GM23338 (cell line): ENCODE measurements at regions not wholly inside any gene's neighbourhood (a gene's known extent, or its start where the extent isn't known, plus 50 kb on each side); places are given as distances from the start of the nearest gene placed in this dataset.

ENCODE experiments used
- ATAC-seq: fragments of 200-7000 bp; cut with Tn5 transposase; 3 replicates; pipeline ENCODE4 v1.9.1; 2020
- DNase-seq: peaks from one replicate; pipeline ENCODE4 v3.0.0-alpha.2; 2015; ENCODE audit warnings: low spot score
- H2AFZ ChIP-seq: fragments of 200-600 bp; sonication (generic); 2 replicates; pipeline ENCODE4 v1.8.0; 2016; ENCODE audit warnings: antibody characterized with exemption, mild to moderate bottlenecking, moderate library complexity
- H3F3A ChIP-seq: fragments of 200-600 bp; sonication (generic); replicated peaks from 2 replicates; pipeline ENCODE4 v1.8.0; 2017; ENCODE audit warnings: antibody characterized with exemption, mixed run types, low read depth
- H3K27ac ChIP-seq: fragments of 200-600 bp; sonication (generic); 2 replicates; pipeline ENCODE4 v1.6.1; 2016; ENCODE audit warnings: low read depth
- H3K27me3 ChIP-seq: fragments of 200-600 bp; sonication (generic); 2 replicates; pipeline ENCODE4 v1.8.0; 2016; ENCODE audit warnings: mild to moderate bottlenecking, mixed run types, moderate library complexity; ENCODE audit not compliant: insufficient read depth
- H3K36me3 ChIP-seq: fragments of 200-600 bp; sonication (generic); 2 replicates; pipeline ENCODE4 v1.8.0; 2016; ENCODE audit warnings: mild to moderate bottlenecking; ENCODE audit not compliant: insufficient read depth
- H3K4me1 ChIP-seq: fragments of 200-600 bp; sonication (generic); 2 replicates; pipeline ENCODE4 v1.8.0; 2016; ENCODE audit warnings: mild to moderate bottlenecking, moderate library complexity; ENCODE audit not compliant: insufficient read depth
- H3K4me2 ChIP-seq: fragments of 200-600 bp; sonication (generic); 2 replicates; pipeline ENCODE4 v1.7.1; 2017; ENCODE audit warnings: mixed run types
- H3K4me3 ChIP-seq: fragments of 200-600 bp; sonication (generic); 2 replicates; pipeline ENCODE4 v1.6.1; 2016; ENCODE audit warnings: mixed run types
- H3K79me2 ChIP-seq: fragments of 200-600 bp; sonication (generic); replicated peaks from 2 replicates; pipeline ENCODE4 v1.8.0; 2017; ENCODE audit warnings: mild to moderate bottlenecking; ENCODE audit not compliant: insufficient read depth
- H3K9me2 ChIP-seq: fragments of 200-600 bp; sonication (generic); 2 replicates; pipeline ENCODE4 v1.8.0; 2017; ENCODE audit not compliant: insufficient read depth
- H4K20me1 ChIP-seq: fragments of 200-600 bp; sonication (generic); replicated peaks from 2 replicates; pipeline ENCODE4 v1.8.0; 2017; ENCODE audit warnings: mild to moderate bottlenecking; ENCODE audit not compliant: insufficient read depth
- H3K27ac Mint-ChIP-seq: 2 replicates; pipeline ENCODE4 v1.8.0; 2020; ENCODE audit warnings: inconsistent platforms, mild to moderate bottlenecking, moderate library complexity, mixed read lengths
- H3K27me3 Mint-ChIP-seq: 3 replicates; pipeline ENCODE4 v1.8.0; 2022; ENCODE audit warnings: low read depth, mild to moderate bottlenecking, moderate library complexity, mixed read lengths, inconsistent platforms; ENCODE audit not compliant: insufficient read depth, poor library complexity
- H3K36me3 Mint-ChIP-seq: 3 replicates; pipeline ENCODE4 v1.8.0; 2021; ENCODE audit warnings: low read depth, mild to moderate bottlenecking, inconsistent platforms, moderate library complexity, mixed read lengths
- H3K4me1 Mint-ChIP-seq: 3 replicates; pipeline ENCODE4 v1.8.0; 2020; ENCODE audit warnings: mild to moderate bottlenecking, inconsistent platforms, mixed read lengths
- H3K4me3 Mint-ChIP-seq: 3 replicates; pipeline ENCODE4 v1.8.0; 2021; ENCODE audit warnings: moderate library complexity, mild to moderate bottlenecking, inconsistent platforms, mixed read lengths
- H3K9me3 Mint-ChIP-seq: 3 replicates; pipeline ENCODE4 v1.8.0; 2020; ENCODE audit warnings: moderate library complexity, mild to moderate bottlenecking, inconsistent platforms, mixed read lengths
- CREB1 ChIP-seq: fragments of 250-450 bp; sonication (Bioruptor Pico); IDR thresholded peaks from 2 replicates; pipeline ENCODE4 v1.5.0; 2020; ENCODE audit warnings: low read depth, mild to moderate bottlenecking, moderate library complexity
- EZH2 ChIP-seq: fragments of 200-600 bp; sonication (generic); IDR thresholded peaks from one replicate; pipeline ENCODE4 v1.8.0; 2017; ENCODE audit warnings: antibody characterized with exemption, mild to moderate bottlenecking, low read depth; ENCODE audit not compliant: unreplicated experiment
- EZH2phosphoT487 ChIP-seq: fragments of 200-600 bp; sonication (generic); IDR thresholded peaks from one replicate; pipeline ENCODE4 v1.8.1; 2018; ENCODE audit warnings: antibody characterized with exemption; ENCODE audit not compliant: unreplicated experiment
- JUNB ChIP-seq: IDR thresholded peaks from one replicate; pipeline ENCODE4 v1.6.1; 2016; ENCODE audit warnings: antibody characterized with exemption; ENCODE audit not compliant: unreplicated experiment
- NANOG ChIP-seq: IDR thresholded peaks from 2 replicates; pipeline ENCODE4 v1.6.1; 2016; ENCODE audit warnings: antibody characterized with exemption, borderline replicate concordance
- POLR2AphosphoS5 ChIP-seq: IDR thresholded peaks from 2 replicates; pipeline ENCODE4 v1.6.1; 2016; ENCODE audit warnings: antibody characterized with exemption, low read depth
- STAT1 ChIP-seq: IDR thresholded peaks from one replicate; pipeline ENCODE4 v1.6.1; 2016; ENCODE audit warnings: antibody characterized with exemption; ENCODE audit not compliant: unreplicated experiment
- ZNF331 ChIP-seq: fragments of 250-450 bp; sonication (Bioruptor Pico); IDR thresholded peaks from 2 replicates; pipeline ENCODE4 v1.5.0; 2020; ENCODE audit warnings: low read depth, mild to moderate bottlenecking, moderate library complexity
- TF ChIP-seq, protein P1 (sequence below): IDR thresholded peaks from one replicate; pipeline ENCODE4 v1.6.1; 2018; ENCODE audit warnings: antibody characterized with exemption; ENCODE audit not compliant: unreplicated experiment
- TF ChIP-seq, protein P2 (sequence below), 2 experiments: fragments of 200-600 bp in 1 of 2; sonication (generic) in 1 of 2; conservative IDR thresholded peaks; 2 replicates each; pipeline versions ENCODE4 v1.5.1 to v1.6.1; 2016 to 2017; ENCODE audit warnings: antibody characterized with exemption in 2 of 2, low read depth in 2 of 2, mild to moderate bottlenecking in 2 of 2, moderate library complexity in 1 of 2
- TF ChIP-seq, protein P3 (sequence below): fragments of 250-450 bp; sonication (Bioruptor Pico); IDR thresholded peaks from 2 replicates; pipeline ENCODE4 v1.5.0; 2020; ENCODE audit warnings: mild to moderate bottlenecking, moderate library complexity

DNA sequence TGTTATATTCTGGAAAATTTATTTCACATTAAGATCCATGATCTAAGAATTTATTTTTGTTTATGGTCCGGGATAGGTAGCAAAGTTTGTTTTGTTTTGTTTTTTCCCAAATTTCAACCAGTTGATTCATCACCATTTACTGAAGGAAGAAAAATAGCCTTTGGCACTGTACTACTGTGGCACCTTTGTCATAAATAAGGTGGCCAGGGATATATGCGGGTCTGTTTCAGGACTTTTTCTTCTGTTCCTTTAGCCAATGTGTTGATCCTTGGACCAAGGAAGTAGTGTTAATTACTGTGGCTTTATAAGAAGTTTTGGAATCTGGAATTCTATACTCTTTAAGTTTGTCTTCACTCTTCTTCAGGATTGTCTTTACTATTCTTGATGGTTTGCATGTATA, 171.7 kb downstream of the FAXC start:
- H3K9me2 ChIP-seq: no peaks in the 10 kb centered on the region
- no peak overlapping the region for H3K27ac Mint-ChIP-seq
- no peak overlapping the region for H3K4me2 ChIP-seq
- DNase-seq (no peak), ATAC-seq (no peak)
- H3K4me3 ChIP-seq: no peak overlapping the region
- no peaks in the 10 kb centered on the region for H3K79me2 ChIP-seq
- peaks cover 2% of the 10 kb centered on the region for H3K27me3 Mint-ChIP-seq
- no peak overlapping the region for H3K4me3 Mint-ChIP-seq
- no peaks in the 10 kb centered on the region for H3F3A ChIP-seq
- H3K27me3 ChIP-seq: no peaks in the 10 kb centered on the region
- no peak overlapping the region for H3K27ac ChIP-seq
- peaks cover 15% of the 10 kb centered on the region for H3K36me3 ChIP-seq
- H3K36me3 Mint-ChIP-seq: peaks cover 15% of the 10 kb centered on the region; the same call in 2 of the 3 replicates
- no peak overlapping the region for H2AFZ ChIP-seq
- peaks cover 35% of the 10 kb centered on the region for H3K9me3 Mint-ChIP-seq
- no peaks in the 10 kb centered on the region for H3K4me1 Mint-ChIP-seq
- H4K20me1 ChIP-seq: no peaks in the 10 kb centered on the region
- H3K4me1 ChIP-seq: no peaks in the 10 kb centered on the region
- no peak for TF ChIP-seq CREB1
- TF ChIP-seq, protein P1, sequence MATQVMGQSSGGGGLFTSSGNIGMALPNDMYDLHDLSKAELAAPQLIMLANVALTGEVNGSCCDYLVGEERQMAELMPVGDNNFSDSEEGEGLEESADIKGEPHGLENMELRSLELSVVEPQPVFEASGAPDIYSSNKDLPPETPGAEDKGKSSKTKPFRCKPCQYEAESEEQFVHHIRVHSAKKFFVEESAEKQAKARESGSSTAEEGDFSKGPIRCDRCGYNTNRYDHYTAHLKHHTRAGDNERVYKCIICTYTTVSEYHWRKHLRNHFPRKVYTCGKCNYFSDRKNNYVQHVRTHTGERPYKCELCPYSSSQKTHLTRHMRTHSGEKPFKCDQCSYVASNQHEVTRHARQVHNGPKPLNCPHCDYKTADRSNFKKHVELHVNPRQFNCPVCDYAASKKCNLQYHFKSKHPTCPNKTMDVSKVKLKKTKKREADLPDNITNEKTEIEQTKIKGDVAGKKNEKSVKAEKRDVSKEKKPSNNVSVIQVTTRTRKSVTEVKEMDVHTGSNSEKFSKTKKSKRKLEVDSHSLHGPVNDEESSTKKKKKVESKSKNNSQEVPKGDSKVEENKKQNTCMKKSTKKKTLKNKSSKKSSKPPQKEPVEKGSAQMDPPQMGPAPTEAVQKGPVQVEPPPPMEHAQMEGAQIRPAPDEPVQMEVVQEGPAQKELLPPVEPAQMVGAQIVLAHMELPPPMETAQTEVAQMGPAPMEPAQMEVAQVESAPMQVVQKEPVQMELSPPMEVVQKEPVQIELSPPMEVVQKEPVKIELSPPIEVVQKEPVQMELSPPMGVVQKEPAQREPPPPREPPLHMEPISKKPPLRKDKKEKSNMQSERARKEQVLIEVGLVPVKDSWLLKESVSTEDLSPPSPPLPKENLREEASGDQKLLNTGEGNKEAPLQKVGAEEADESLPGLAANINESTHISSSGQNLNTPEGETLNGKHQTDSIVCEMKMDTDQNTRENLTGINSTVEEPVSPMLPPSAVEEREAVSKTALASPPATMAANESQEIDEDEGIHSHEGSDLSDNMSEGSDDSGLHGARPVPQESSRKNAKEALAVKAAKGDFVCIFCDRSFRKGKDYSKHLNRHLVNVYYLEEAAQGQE: no peak
- TF ChIP-seq EZH2phosphoT487: no peak
- TF ChIP-seq EZH2: no peak
- no peak for TF ChIP-seq STAT1

DNA sequence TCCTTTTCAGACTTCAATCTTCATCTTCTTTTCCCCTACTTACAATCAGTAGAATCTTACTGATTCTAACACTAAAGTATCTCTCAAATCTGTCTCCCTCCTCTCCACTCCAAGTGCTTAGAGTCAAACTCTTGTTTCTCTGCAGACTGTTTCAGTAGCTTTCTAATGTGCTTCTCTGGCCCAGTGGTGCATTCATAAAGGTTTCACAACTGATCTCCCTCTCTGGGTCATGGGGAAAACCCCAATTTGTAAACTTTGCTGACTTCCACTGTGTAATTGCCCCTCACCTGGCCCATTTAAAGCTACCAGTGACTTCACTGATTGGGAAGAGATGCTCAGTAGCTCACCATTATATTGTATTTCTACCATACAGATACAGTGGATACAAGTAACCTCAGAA, 183.6 kb downstream of the FAXC start:
- Mint-ChIP-seq H3K4me3 (no peak overlapping the region), H3K36me3 (no peaks in the 10 kb centered on the region), H3K27me3 (no peaks in the 10 kb centered on the region)
- TF ChIP-seq EZH2 (no peak), POLR2AphosphoS5 (no peak), EZH2phosphoT487 (no peak), NANOG (no peak), ZNF331 (no peak), STAT1 (no peak), CREB1 (no peak), JUNB (no peak)
- TF ChIP-seq, protein P2, sequence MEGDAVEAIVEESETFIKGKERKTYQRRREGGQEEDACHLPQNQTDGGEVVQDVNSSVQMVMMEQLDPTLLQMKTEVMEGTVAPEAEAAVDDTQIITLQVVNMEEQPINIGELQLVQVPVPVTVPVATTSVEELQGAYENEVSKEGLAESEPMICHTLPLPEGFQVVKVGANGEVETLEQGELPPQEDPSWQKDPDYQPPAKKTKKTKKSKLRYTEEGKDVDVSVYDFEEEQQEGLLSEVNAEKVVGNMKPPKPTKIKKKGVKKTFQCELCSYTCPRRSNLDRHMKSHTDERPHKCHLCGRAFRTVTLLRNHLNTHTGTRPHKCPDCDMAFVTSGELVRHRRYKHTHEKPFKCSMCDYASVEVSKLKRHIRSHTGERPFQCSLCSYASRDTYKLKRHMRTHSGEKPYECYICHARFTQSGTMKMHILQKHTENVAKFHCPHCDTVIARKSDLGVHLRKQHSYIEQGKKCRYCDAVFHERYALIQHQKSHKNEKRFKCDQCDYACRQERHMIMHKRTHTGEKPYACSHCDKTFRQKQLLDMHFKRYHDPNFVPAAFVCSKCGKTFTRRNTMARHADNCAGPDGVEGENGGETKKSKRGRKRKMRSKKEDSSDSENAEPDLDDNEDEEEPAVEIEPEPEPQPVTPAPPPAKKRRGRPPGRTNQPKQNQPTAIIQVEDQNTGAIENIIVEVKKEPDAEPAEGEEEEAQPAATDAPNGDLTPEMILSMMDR (conservative IDR thresholded peaks at IDR 0.05; ENCODE audit: low read depth in 2 of 2): no peak
- TF ChIP-seq, protein P3, sequence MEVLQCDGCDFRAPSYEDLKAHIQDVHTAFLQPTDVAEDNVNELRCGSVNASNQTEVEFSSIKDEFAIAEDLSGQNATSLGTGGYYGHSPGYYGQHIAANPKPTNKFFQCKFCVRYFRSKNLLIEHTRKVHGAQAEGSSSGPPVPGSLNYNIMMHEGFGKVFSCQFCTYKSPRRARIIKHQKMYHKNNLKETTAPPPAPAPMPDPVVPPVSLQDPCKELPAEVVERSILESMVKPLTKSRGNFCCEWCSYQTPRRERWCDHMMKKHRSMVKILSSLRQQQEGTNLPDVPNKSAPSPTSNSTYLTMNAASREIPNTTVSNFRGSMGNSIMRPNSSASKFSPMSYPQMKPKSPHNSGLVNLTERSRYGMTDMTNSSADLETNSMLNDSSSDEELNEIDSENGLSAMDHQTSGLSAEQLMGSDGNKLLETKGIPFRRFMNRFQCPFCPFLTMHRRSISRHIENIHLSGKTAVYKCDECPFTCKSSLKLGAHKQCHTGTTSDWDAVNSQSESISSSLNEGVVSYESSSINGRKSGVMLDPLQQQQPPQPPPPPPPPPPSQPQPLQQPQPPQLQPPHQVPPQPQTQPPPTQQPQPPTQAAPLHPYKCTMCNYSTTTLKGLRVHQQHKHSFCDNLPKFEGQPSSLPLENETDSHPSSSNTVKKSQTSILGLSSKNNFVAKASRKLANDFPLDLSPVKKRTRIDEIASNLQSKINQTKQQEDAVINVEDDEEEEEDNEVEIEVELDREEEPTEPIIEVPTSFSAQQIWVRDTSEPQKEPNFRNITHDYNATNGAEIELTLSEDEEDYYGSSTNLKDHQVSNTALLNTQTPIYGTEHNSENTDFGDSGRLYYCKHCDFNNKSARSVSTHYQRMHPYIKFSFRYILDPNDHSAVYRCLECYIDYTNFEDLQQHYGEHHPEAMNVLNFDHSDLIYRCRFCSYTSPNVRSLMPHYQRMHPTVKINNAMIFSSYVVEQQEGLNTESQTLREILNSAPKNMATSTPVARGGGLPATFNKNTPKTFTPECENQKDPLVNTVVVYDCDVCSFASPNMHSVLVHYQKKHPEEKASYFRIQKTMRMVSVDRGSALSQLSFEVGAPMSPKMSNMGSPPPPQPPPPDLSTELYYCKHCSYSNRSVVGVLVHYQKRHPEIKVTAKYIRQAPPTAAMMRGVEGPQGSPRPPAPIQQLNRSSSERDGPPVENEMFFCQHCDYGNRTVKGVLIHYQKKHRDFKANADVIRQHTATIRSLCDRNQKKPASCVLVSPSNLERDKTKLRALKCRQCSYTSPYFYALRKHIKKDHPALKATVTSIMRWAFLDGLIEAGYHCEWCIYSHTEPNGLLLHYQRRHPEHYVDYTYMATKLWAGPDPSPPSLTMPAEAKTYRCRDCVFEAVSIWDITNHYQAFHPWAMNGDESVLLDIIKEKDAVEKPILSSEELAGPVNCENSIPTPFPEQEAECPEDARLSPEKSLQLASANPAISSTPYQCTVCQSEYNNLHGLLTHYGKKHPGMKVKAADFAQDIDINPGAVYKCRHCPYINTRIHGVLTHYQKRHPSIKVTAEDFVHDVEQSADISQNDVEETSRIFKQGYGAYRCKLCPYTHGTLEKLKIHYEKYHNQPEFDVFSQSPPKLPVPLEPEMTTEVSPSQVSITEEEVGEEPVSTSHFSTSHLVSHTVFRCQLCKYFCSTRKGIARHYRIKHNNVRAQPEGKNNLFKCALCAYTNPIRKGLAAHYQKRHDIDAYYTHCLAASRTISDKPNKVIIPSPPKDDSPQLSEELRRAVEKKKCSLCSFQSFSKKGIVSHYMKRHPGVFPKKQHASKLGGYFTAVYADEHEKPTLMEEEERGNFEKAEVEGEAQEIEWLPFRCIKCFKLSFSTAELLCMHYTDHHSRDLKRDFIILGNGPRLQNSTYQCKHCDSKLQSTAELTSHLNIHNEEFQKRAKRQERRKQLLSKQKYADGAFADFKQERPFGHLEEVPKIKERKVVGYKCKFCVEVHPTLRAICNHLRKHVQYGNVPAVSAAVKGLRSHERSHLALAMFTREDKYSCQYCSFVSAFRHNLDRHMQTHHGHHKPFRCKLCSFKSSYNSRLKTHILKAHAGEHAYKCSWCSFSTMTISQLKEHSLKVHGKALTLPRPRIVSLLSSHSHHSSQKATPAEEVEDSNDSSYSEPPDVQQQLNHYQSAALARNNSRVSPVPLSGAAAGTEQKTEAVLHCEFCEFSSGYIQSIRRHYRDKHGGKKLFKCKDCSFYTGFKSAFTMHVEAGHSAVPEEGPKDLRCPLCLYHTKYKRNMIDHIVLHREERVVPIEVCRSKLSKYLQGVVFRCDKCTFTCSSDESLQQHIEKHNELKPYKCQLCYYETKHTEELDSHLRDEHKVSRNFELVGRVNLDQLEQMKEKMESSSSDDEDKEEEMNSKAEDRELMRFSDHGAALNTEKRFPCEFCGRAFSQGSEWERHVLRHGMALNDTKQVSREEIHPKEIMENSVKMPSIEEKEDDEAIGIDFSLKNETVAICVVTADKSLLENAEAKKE: no peak

More for the DNA sequence above, 183.6 kb downstream of the FAXC start:
- H3K36me3 ChIP-seq: no peaks in the 10 kb centered on the region
- no peak for DNase-seq
- H4K20me1 ChIP-seq: no peaks in the 10 kb centered on the region
- H3K27ac ChIP-seq: no peak overlapping the region
- Mint-ChIP-seq H3K9me3 (no peaks in the 10 kb centered on the region), H3K4me1 (no peaks in the 10 kb centered on the region), H3K27ac (no peak overlapping the region)
- no peaks in the 10 kb centered on the region for H3K27me3 ChIP-seq
- no peaks in the 10 kb centered on the region for H3K4me1 ChIP-seq
- peaks cover 19% of the 10 kb centered on the region; the same call in 1 of the 2 replicates for H3K9me2 ChIP-seq
- H3K79me2 ChIP-seq: no peaks in the 10 kb centered on the region
- no peak overlapping the region for H3K4me2 ChIP-seq
- H2AFZ ChIP-seq: no peak overlapping the region
- H3F3A ChIP-seq: no peaks in the 10 kb centered on the region
- no peak for ATAC-seq
- H3K4me3 ChIP-seq: no peak overlapping the region
